ENCODE measurements at regions not wholly inside any gene's neighbourhood (a gene's known extent, or its start where the extent isn't known, plus 50 kb on each side); places are given as distances from the start of the nearest gene placed in this dataset.

- H3K27ac Mint-ChIP-seq: no peak overlapping the region
- no peaks in the 10 kb centered on the region for H3K36me3 Mint-ChIP-seq (ENCODE audit: insufficient read depth)
- DNase-seq: no peak
- no peaks in the 10 kb centered on the region for H3K27me3 Mint-ChIP-seq
- no peak overlapping the region for H3K4me3 Mint-ChIP-seq
- peaks cover 4 to 14% of the 10 kb centered on the region in 2 donors for H3K9me3 Mint-ChIP-seq
- no peak for ATAC-seq (replicated peaks)
- no peaks in the 10 kb centered on the region for H3K4me1 Mint-ChIP-seq (ENCODE audit: low read depth in 2 of 2)
Observed at GRCh38 chr14:48954446-48954845, 631.7 kb downstream of the RPS29 start.

- Mint-ChIP-seq H3K27me3 (no peaks in the 10 kb centered on the region), H3K4me3 (no peak overlapping the region), H3K27ac (no peak overlapping the region), H3K9me3 (peaks cover 0 to under 1% of the 10 kb centered on the region in 2 donors), H3K4me1 (ENCODE audit: low read depth in 2 of 2) (no peaks in the 10 kb centered on the region), H3K36me3 (ENCODE audit: insufficient read depth) (no peaks in the 10 kb centered on the region)
- ATAC-seq (replicated peaks): no peak
- DNase-seq: no peak
Observed at GRCh38 chr14:48944809-48945208, 641.4 kb downstream of the RPS29 start.

- Mint-ChIP-seq H3K4me3 (no peak overlapping the region), H3K9me3 (peaks cover 5 to 8% of the 10 kb centered on the region in 2 donors), H3K36me3 (ENCODE audit: insufficient read depth) (no peaks in the 10 kb centered on the region), H3K27ac (no peak overlapping the region), H3K27me3 (no peaks in the 10 kb centered on the region), H3K4me1 (ENCODE audit: low read depth in 2 of 2) (no peaks in the 10 kb centered on the region)
- DNase-seq (no peak), ATAC-seq (replicated peaks) (no peak)
Observed at GRCh38 chr14:48943913-48944312, 642.3 kb downstream of the RPS29 start.

GRCh38 chr14:48937541-48938195, 648.5 kb downstream of the RPS29 start:
- Mint-ChIP-seq H3K27ac (no peak overlapping the region), H3K4me1 (ENCODE audit: low read depth in 2 of 2) (no peaks in the 10 kb centered on the region), H3K36me3 (ENCODE audit: insufficient read depth) (no peaks in the 10 kb centered on the region), H3K27me3 (no peaks in the 10 kb centered on the region), H3K4me3 (no peak overlapping the region), H3K9me3 (peaks cover 9% of the 10 kb centered on the region in 2 donors)
- ATAC-seq (replicated peaks) (no peak), DNase-seq (no peak)

- DNase-seq (no peak), ATAC-seq (replicated peaks) (no peak)
- Mint-ChIP-seq H3K4me1 (ENCODE audit: low read depth in 2 of 2) (no peaks in the 10 kb centered on the region), H3K36me3 (ENCODE audit: insufficient read depth) (no peaks in the 10 kb centered on the region), H3K27ac (no peak overlapping the region), H3K27me3 (no peaks in the 10 kb centered on the region), H3K9me3 (peaks cover 9 to 15% of the 10 kb centered on the region in 2 donors), H3K4me3 (no peak overlapping the region)
Observed at GRCh38 chr14:48936849-48937248, 649.3 kb downstream of the RPS29 start.

- no peak overlapping the region for H3K27ac Mint-ChIP-seq
- H3K27me3 Mint-ChIP-seq: no peaks in the 10 kb centered on the region
- H3K9me3 Mint-ChIP-seq: peaks cover 9 to 15% of the 10 kb centered on the region in 2 donors
- no peak for ATAC-seq (replicated peaks)
- no peaks in the 10 kb centered on the region for H3K4me1 Mint-ChIP-seq (ENCODE audit: low read depth in 2 of 2)
- H3K36me3 Mint-ChIP-seq (ENCODE audit: insufficient read depth): no peaks in the 10 kb centered on the region
- DNase-seq: no peak
- no peak overlapping the region for H3K4me3 Mint-ChIP-seq
Observed at GRCh38 chr14:48936362-48936761, 649.8 kb downstream of the RPS29 start.

- no peak overlapping the region for H3K4me3 Mint-ChIP-seq
- ATAC-seq (replicated peaks) (no peak), DNase-seq (no peak)
- no peak overlapping the region for H3K27ac Mint-ChIP-seq
- H3K27me3 Mint-ChIP-seq: no peaks in the 10 kb centered on the region
- H3K4me1 Mint-ChIP-seq (ENCODE audit: low read depth in 2 of 2): no peaks in the 10 kb centered on the region
- no peaks in the 10 kb centered on the region for H3K36me3 Mint-ChIP-seq (ENCODE audit: insufficient read depth)
- no peaks in the 10 kb centered on the region for H3K9me3 Mint-ChIP-seq
Observed at GRCh38 chr14:48925184-48925583, 661.0 kb downstream of the RPS29 start.

GRCh38 chr14:48914921-48915320, 671.3 kb downstream of the RPS29 start:
- no peak overlapping the region for H3K27ac Mint-ChIP-seq
- no peak overlapping the region for H3K4me3 Mint-ChIP-seq
- no peaks in the 10 kb centered on the region for H3K4me1 Mint-ChIP-seq (ENCODE audit: low read depth in 2 of 2)
- H3K27me3 Mint-ChIP-seq: no peaks in the 10 kb centered on the region
- DNase-seq (no peak), ATAC-seq (replicated peaks) (no peak)
- no peaks in the 10 kb centered on the region for H3K36me3 Mint-ChIP-seq (ENCODE audit: insufficient read depth)
- peaks cover 4 to 16% of the 10 kb centered on the region in 2 donors for H3K9me3 Mint-ChIP-seq

- Mint-ChIP-seq H3K27me3 (no peaks in the 10 kb centered on the region), H3K9me3 (peaks cover 4 to 16% of the 10 kb centered on the region in 2 donors), H3K4me1 (ENCODE audit: low read depth in 2 of 2) (no peaks in the 10 kb centered on the region), H3K4me3 (no peak overlapping the region), H3K36me3 (ENCODE audit: insufficient read depth) (no peaks in the 10 kb centered on the region), H3K27ac (no peak overlapping the region)
- DNase-seq: no peak
- ATAC-seq (replicated peaks): no peak
Observed at GRCh38 chr14:48914382-48914781, 671.8 kb downstream of the RPS29 start.

GRCh38 chr14:48900565-48900964, 685.6 kb downstream of the RPS29 start:
- H3K4me1 Mint-ChIP-seq (ENCODE audit: low read depth in 2 of 2): no peaks in the 10 kb centered on the region
- no peaks in the 10 kb centered on the region for H3K36me3 Mint-ChIP-seq (ENCODE audit: insufficient read depth)
- H3K27me3 Mint-ChIP-seq: no peaks in the 10 kb centered on the region
- no peak overlapping the region for H3K27ac Mint-ChIP-seq
- H3K9me3 Mint-ChIP-seq: peaks cover 0 to 7% of the 10 kb centered on the region in 2 donors
- DNase-seq (no peak), ATAC-seq (replicated peaks) (no peak)
- no peak overlapping the region for H3K4me3 Mint-ChIP-seq

- ATAC-seq (replicated peaks) (no peak), DNase-seq (no peak)
- Mint-ChIP-seq H3K4me3 (no peak overlapping the region), H3K36me3 (ENCODE audit: insufficient read depth) (no peaks in the 10 kb centered on the region), H3K9me3 (peaks cover 0 to 6% of the 10 kb centered on the region in 2 donors), H3K27ac (no peak overlapping the region), H3K4me1 (ENCODE audit: low read depth in 2 of 2) (no peaks in the 10 kb centered on the region), H3K27me3 (no peaks in the 10 kb centered on the region)
Observed at GRCh38 chr14:48890333-48890732, 695.8 kb downstream of the RPS29 start.

- ATAC-seq (replicated peaks): no peak
- H3K4me1 Mint-ChIP-seq (ENCODE audit: low read depth in 2 of 2): no peaks in the 10 kb centered on the region
- no peak overlapping the region for H3K27ac Mint-ChIP-seq
- peaks cover 2 to 8% of the 10 kb centered on the region in 2 donors for H3K9me3 Mint-ChIP-seq
- H3K27me3 Mint-ChIP-seq: no peaks in the 10 kb centered on the region
- no peak overlapping the region for H3K4me3 Mint-ChIP-seq
- no peak for DNase-seq
- H3K36me3 Mint-ChIP-seq (ENCODE audit: insufficient read depth): no peaks in the 10 kb centered on the region
Observed at GRCh38 chr14:48876806-48877340, 709.3 kb downstream of the RPS29 start.

- H3K4me3 Mint-ChIP-seq: no peak overlapping the region
Observed at GRCh38 chr14:48874711-48875110, 711.5 kb downstream of the RPS29 start.

GRCh38 chr14:48857366-48857765, 728.8 kb downstream of the RPS29 start:
- ATAC-seq (replicated peaks) (no peak), DNase-seq (no peak)
- Mint-ChIP-seq H3K4me1 (ENCODE audit: low read depth in 2 of 2) (no peaks in the 10 kb centered on the region), H3K4me3 (no peak overlapping the region), H3K36me3 (ENCODE audit: insufficient read depth) (peaks cover 2% of the 10 kb centered on the region), H3K9me3 (peaks cover 0 to 7% of the 10 kb centered on the region in 2 donors), H3K27me3 (no peaks in the 10 kb centered on the region), H3K27ac (no peak overlapping the region)

More at GRCh38 chr14:48874711-48875110, 711.5 kb downstream of the RPS29 start:
- H3K27ac Mint-ChIP-seq: no peak overlapping the region
- DNase-seq (no peak), ATAC-seq (replicated peaks) (no peak)
- H3K4me1 Mint-ChIP-seq (ENCODE audit: low read depth in 2 of 2): no peaks in the 10 kb centered on the region
- H3K27me3 Mint-ChIP-seq: no peaks in the 10 kb centered on the region
- no peaks in the 10 kb centered on the region for H3K36me3 Mint-ChIP-seq (ENCODE audit: insufficient read depth)
- H3K9me3 Mint-ChIP-seq: peaks cover 0 to 2% of the 10 kb centered on the region in 2 donors
